GM10266 (cell line): ENCODE measurements at regions not wholly inside any gene's neighbourhood (a gene's known extent, or its start where the extent isn't known, plus 50 kb on each side); places are given as distances from the start of the nearest gene placed in this dataset.

ENCODE experiments used
- DNase-seq: peaks from one replicate; pipeline ENCODE4 v3.0.0; 2012; ENCODE audit errors: extremely low spot score
- TF ChIP-seq, protein P1 (sequence below): IDR thresholded peaks from 2 replicates; pipeline ENCODE4 v1.5.1; 2012; ENCODE audit warnings: mild to moderate bottlenecking, low read depth; ENCODE audit not compliant: control insufficient read depth, insufficient read depth; ENCODE audit errors: missing control alignments

DNA sequence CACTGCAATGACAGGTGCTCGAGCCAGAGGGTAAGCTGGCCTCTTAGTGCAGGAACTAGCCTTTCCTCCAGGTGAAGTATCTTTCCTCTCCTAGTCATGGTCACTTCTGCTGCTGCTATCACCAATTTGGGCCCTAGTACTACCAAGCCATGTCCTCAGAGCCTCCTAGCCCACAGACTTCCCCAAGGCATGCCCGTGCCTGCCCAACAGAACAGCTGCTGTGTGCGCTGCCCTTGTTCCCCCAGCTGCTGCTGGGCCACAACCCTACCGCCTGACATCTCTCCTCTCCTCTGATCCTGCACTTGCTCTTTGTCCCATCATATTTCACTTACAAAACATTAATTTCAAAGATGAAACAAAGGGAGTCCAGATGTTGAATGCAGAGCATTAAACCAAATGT lies 168.5 kb upstream of the FREM2 start:
- no peak for DNase-seq
- TF ChIP-seq, protein P1, sequence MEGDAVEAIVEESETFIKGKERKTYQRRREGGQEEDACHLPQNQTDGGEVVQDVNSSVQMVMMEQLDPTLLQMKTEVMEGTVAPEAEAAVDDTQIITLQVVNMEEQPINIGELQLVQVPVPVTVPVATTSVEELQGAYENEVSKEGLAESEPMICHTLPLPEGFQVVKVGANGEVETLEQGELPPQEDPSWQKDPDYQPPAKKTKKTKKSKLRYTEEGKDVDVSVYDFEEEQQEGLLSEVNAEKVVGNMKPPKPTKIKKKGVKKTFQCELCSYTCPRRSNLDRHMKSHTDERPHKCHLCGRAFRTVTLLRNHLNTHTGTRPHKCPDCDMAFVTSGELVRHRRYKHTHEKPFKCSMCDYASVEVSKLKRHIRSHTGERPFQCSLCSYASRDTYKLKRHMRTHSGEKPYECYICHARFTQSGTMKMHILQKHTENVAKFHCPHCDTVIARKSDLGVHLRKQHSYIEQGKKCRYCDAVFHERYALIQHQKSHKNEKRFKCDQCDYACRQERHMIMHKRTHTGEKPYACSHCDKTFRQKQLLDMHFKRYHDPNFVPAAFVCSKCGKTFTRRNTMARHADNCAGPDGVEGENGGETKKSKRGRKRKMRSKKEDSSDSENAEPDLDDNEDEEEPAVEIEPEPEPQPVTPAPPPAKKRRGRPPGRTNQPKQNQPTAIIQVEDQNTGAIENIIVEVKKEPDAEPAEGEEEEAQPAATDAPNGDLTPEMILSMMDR = no peak

DNA sequence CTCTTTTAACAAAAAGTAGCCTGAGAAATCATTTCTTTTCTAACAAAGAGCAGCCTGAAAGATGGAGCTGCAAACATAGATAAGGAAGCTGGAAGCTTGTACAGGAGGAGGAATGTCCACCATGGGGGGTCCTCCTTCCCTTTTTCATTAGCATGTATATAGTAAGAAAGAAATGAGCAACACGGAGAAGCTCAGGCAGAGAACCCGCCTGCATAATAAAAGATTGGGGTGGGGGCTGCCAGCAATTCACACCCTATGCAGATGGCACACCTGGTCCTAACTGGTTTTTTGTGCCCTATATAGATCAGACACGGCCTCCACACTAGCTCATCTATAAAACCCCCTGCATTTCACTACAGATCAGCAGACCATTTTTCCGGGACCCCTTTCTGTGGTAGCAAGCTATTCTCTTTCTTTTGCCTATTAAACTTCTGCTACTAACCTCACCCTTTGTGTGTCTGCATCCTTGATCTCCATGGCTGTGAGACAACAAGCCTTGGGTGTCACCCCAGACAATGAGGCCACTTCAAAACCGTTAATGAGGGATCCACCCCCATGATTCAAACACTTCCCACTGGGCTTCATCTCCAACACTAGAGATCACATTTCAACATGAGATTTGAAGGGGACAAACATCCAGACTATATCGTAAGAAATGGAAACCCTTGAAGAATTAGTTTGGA lies 167.5 kb upstream of the FREM2 start:
- TF ChIP-seq, protein P1 = no peak
- DNase-seq = no peak

DNA sequence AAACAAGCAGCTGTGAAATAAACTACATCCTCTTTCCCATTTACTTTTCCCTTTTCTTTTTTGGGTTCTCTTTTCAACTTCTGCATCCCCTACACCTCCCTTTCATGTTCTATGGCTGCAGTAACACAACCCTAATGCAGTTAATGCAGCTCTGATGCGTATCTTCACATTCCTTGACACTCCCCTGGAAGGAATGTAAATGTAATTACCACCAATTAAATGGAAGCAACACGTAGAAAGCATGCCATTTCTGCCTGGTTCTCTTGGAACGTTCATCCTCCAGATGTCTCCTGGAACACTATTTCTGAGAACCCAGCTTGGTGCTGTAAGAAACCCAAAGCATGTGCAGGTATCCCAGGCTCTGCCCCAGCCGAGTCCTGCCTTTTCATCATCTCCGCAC lies 166.8 kb upstream of the FREM2 start:
- TF ChIP-seq, protein P1 = no peak
- DNase-seq = no peak

DNA sequence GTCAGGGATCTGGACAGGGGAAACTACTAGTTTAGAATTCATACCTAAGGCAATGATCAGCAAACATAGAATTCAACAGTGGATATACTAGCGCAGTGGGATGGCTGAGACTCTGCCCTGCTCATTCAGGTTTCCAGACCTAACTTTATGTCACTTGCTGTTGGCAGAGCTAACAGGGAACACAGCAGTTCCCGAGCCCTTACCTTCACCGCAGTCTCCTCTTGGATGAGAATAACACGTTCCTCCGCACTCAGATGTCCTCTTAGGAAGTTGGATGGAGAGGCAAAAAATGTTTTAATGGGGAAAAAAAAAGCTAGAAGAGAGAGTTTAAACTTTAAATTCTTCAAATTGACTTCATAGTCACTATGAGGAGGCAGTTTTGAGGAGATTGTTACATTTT lies 159.7 kb upstream of the FREM2 start:
- TF ChIP-seq, protein P1 = no peak

DNA sequence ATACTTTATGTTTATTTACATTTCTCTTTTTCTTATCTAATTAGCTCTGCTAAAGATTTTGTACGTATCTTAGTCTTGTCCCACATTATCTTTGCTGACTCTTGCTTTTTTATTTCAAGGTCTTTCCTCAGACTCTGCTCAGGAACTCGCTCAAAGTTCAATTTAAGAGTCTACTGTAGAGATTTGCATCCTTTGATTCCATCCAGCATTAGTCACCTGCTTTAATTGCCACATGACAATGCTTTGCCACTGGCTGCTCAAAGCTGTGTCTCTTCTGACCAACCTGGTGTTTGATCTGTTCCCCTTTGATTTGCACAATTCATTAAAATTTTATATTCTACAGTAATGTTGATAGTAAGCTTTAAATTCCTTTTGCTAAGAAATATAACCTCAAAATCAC lies 157.9 kb upstream of the FREM2 start:
- DNase-seq = no peak
- TF ChIP-seq, protein P1 = no peak

More for the DNA sequence above, 159.7 kb upstream of the FREM2 start:
- no peak for DNase-seq

DNA sequence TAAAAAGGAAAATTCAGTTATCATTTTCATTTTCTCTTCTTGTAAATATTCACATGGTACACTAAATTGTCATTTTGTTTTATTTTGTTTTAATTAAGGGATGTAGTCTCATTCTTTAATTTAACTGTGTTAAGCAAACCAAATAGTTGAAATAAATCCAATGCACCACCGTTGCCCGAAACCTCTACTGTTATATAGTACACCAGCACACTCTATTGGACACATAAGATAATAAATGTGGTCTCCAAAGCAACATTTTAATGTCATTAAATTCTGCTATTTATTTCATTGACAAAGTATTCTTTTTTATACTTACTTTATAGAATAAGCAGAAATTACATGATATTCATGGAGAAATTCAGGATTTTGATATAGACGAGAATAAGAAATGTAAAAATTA lies 156.4 kb upstream of the FREM2 start:
- TF ChIP-seq, protein P1 = peak; percentile 38
- DNase-seq = no peak

DNA sequence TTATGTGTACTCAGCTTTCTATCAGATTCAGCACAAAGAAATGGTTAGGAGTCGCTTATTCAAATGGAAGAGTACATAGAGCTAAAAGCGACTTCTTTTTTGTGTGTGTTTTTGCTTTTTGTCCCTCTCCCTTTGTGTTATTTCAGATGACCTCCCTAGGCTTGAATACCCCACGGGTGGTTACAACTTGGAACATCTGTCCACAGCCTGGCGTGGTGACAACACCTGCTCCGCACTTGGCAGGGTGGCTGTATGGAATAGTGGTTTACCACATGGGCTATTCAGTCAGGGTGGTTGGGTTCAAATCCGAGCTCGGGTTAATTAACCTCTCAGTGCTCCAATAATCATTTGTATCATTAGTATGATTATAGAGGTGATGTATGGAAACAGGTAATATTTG lies 151.6 kb upstream of the FREM2 start:
- DNase-seq = no peak
- TF ChIP-seq, protein P1 = no peak
